H1 (cell line): ENCODE measurements at regions not wholly inside any gene's neighbourhood (a gene's known extent, or its start where the extent isn't known, plus 50 kb on each side); places are given as distances from the start of the nearest gene placed in this dataset.

ENCODE experiments used
- CTCF ChIA-PET: fragments of 300-600 bp; sonication (Branson Sonifier 250); formaldehyde crosslinking; loops from one replicate; lab custom pipeline; 2021; ENCODE audit not compliant: partially characterized antibody; lab: Charles Lee
- POLR2A ChIA-PET: fragments of 300-600 bp; sonication (Branson Sonifier 250); formaldehyde crosslinking; loops from one replicate; lab custom pipeline; 2021; ENCODE audit warnings: inconsistent platforms; ENCODE audit not compliant: partially characterized antibody; lab: Charles Lee
- DNase-seq, 2 experiments: peaks; one replicate each; pipeline versions ENCODE4 v3.0.0 to v3.0.0-alpha.2; 2010 to 2022; ENCODE audit warnings: low spot score in 2 of 2, low read depth in 1 of 2, mixed read lengths in 1 of 2
- FAIRE-seq: peaks from 2 replicates; lab custom pipeline; 2011; peaks lifted over from hg19 to GRCh38; lab: Jason Lieb, UNC
- H2AFZ ChIP-seq: 2 replicates; pipeline ENCODE4 v1.8.1; 2012; ENCODE audit warnings: low read length, inconsistent platforms
- H2AK5ac ChIP-seq: 2 replicates; pipeline ENCODE4 v1.6.1; 2013; ENCODE audit warnings: low read depth, low read length
- H2BK120ac ChIP-seq: replicated peaks from 2 replicates; pipeline ENCODE3; 2013; ENCODE audit warnings: low read depth, low read length, inconsistent platforms
- H2BK12ac ChIP-seq: 2 replicates; pipeline ENCODE4 v1.6.1; 2013; ENCODE audit warnings: low read depth, low read length
- H2BK15ac ChIP-seq: 2 replicates; pipeline ENCODE4 v1.6.1; 2013; ENCODE audit warnings: low read length
- H2BK20ac ChIP-seq: 2 replicates; pipeline ENCODE4 v1.6.1; 2013; ENCODE audit warnings: low read length
- H2BK5ac ChIP-seq: 2 replicates; pipeline ENCODE4 v1.6.1; 2013; ENCODE audit warnings: low read depth, low read length
- H3K14ac ChIP-seq: 2 replicates; pipeline ENCODE4 v1.6.1; 2013; ENCODE audit warnings: inconsistent platforms; ENCODE audit not compliant: insufficient read length
- H3K18ac ChIP-seq: 2 replicates; pipeline ENCODE4 v1.6.1; 2013; ENCODE audit warnings: low read length; ENCODE audit errors: extremely low read depth
- H3K23ac ChIP-seq: 2 replicates; pipeline ENCODE4 v1.6.1; 2013; ENCODE audit warnings: inconsistent platforms; ENCODE audit not compliant: insufficient read length
- H3K23me2 ChIP-seq: 2 replicates; pipeline ENCODE4 v1.6.1; 2013; ENCODE audit warnings: low read depth, low read length
- H3K27ac ChIP-seq: 2 replicates; pipeline ENCODE4 v1.6.1; 2011; ENCODE audit warnings: low read depth, low read length, inconsistent platforms
- H3K27me3 ChIP-seq, 4 experiments: replicated peaks in 1 of 4; 1 replicate in 1 of 4; 2 replicates in 3 of 4; pipeline versions ENCODE4 v1.6.1 to v1.8.1; 2011 to 2013; ENCODE audit warnings: low read length in 3 of 4, mild to moderate bottlenecking in 3 of 4, inconsistent platforms in 2 of 4, mixed read lengths in 2 of 4, moderate library complexity in 1 of 4; ENCODE audit not compliant: control insufficient read depth in 3 of 4, insufficient read depth in 3 of 4; ENCODE audit errors: extremely low read depth in 1 of 4
- H3K36me3 ChIP-seq, 4 experiments: 2 replicates each; pipeline versions ENCODE4 v1.6.1 to v1.8.1; 2011 to 2013; ENCODE audit warnings: mild to moderate bottlenecking in 4 of 4, low read length in 3 of 4, moderate library complexity in 2 of 4, control low read depth in 1 of 4, inconsistent platforms in 1 of 4; ENCODE audit not compliant: insufficient read depth in 4 of 4, control insufficient read depth in 2 of 4
- H3K4ac ChIP-seq: replicated peaks from 2 replicates; pipeline ENCODE3; 2013; ENCODE audit warnings: low read length, low read depth, mixed read lengths, inconsistent platforms; ENCODE audit not compliant: insufficient read length
- H3K4me1 ChIP-seq, 4 experiments: replicated peaks in 1 of 4; 1 replicate in 1 of 4; 2 replicates in 3 of 4; pipeline versions ENCODE4 v1.6.1 to v1.8.1; 2011 to 2013; ENCODE audit warnings: low read length in 3 of 4, inconsistent platforms in 2 of 4, mixed read lengths in 1 of 4; ENCODE audit not compliant: insufficient read depth in 4 of 4, control insufficient read depth in 3 of 4
- H3K4me2 ChIP-seq, 2 experiments: 2 replicates each; pipeline versions ENCODE4 v1.6.1 to v1.8.1; 2011 to 2013; ENCODE audit warnings: low read depth in 2 of 2, low read length in 2 of 2, control low read depth in 1 of 2, inconsistent platforms in 1 of 2, mild to moderate bottlenecking in 1 of 2; ENCODE audit not compliant: insufficient read depth in 1 of 2
- H3K4me3 ChIP-seq, 4 experiments: fragments of 200-600, 300-600 bp in 1 of 4; sonication (generic), shearing (Covaris generic), sonication (Bioruptor Twin) in 1 of 4; 2 replicates each; pipeline versions ENCODE4 v1.5.1 to v1.8.1; 2011 to 2016; ENCODE audit warnings: low read length in 4 of 4, low read depth in 3 of 4, control low read depth in 2 of 4, inconsistent platforms in 2 of 4, mild to moderate bottlenecking in 2 of 4, mixed read lengths in 1 of 4, moderate library complexity in 1 of 4; ENCODE audit not compliant: insufficient read depth in 2 of 4; ENCODE audit errors: extremely low read depth in 1 of 4
- H3K56ac ChIP-seq: replicated peaks from 2 replicates; pipeline ENCODE3; 2013; ENCODE audit warnings: low read depth, mild to moderate bottlenecking, mixed read lengths, low read length, inconsistent platforms; ENCODE audit not compliant: insufficient read length
- H3K79me1 ChIP-seq: 2 replicates; pipeline ENCODE4 v1.6.1; 2013; ENCODE audit warnings: low read depth, low read length, control low read depth
- H3K79me2 ChIP-seq, 2 experiments: 2 replicates each; pipeline versions ENCODE4 v1.6.1 to v1.8.1; 2012 to 2013; ENCODE audit warnings: low read length in 2 of 2, mild to moderate bottlenecking in 2 of 2, inconsistent platforms in 1 of 2; ENCODE audit not compliant: insufficient read depth in 2 of 2, control insufficient read depth in 1 of 2
- H3K9ac ChIP-seq, 4 experiments: replicated peaks in 1 of 4; 1 replicate in 1 of 4; 2 replicates in 3 of 4; pipeline versions ENCODE4 v1.6.1 to v1.8.1; 2011 to 2013; ENCODE audit warnings: low read depth in 3 of 4, low read length in 3 of 4, control low read depth in 2 of 4, mild to moderate bottlenecking in 2 of 4, moderate library complexity in 2 of 4, inconsistent platforms in 1 of 4; ENCODE audit errors: extremely low read depth in 1 of 4
- H3K9me3 ChIP-seq, 2 experiments: 2 replicates each; pipeline versions ENCODE4 v1.6.1 to v1.8.1; 2012 to 2013; ENCODE audit warnings: mild to moderate bottlenecking in 2 of 2, moderate library complexity in 2 of 2, control low read depth in 1 of 2, inconsistent platforms in 1 of 2, low read depth in 1 of 2, low read length in 1 of 2, mixed read lengths in 1 of 2; ENCODE audit not compliant: insufficient read depth in 2 of 2
- H4K20me1 ChIP-seq, 2 experiments: replicated peaks in 1 of 2; 2 replicates each; pipeline versions ENCODE3 to v1.8.1; 2011 to 2013; ENCODE audit warnings: inconsistent platforms in 2 of 2, low read length in 2 of 2, mild to moderate bottlenecking in 1 of 2; ENCODE audit not compliant: insufficient read depth in 2 of 2, control insufficient read depth in 1 of 2
- H4K5ac ChIP-seq: 2 replicates; pipeline ENCODE4 v1.6.1; 2013; ENCODE audit warnings: low read length, low read depth, mixed read lengths, inconsistent platforms; ENCODE audit not compliant: insufficient read length
- H4K8ac ChIP-seq: 2 replicates; pipeline ENCODE4 v1.8.0; 2013; ENCODE audit warnings: mild to moderate bottlenecking, moderate library complexity, low read length, inconsistent platforms; ENCODE audit not compliant: insufficient read depth; ENCODE audit errors: extremely low read depth
- H4K91ac ChIP-seq: replicated peaks from 2 replicates; pipeline ENCODE3; 2013; ENCODE audit warnings: low read length, mixed read lengths, inconsistent platforms; ENCODE audit not compliant: insufficient read length
- ASH2L ChIP-seq: fragments of 200-600, 300-600 bp; sonication (generic); IDR thresholded peaks from one replicate; pipeline ENCODE4 v1.7.1; 2017; ENCODE audit warnings: low read length
- BCL11A ChIP-seq, 2 experiments: IDR thresholded peaks; one replicate each; pipeline ENCODE4 v1.6.1; 2011; ENCODE audit warnings: low read depth in 2 of 2, low read length in 2 of 2, mild to moderate bottlenecking in 2 of 2
- HDAC2 ChIP-seq, 2 experiments: fragments of 300-600 bp in 1 of 2; sonication (generic) in 1 of 2; IDR thresholded peaks; 2 replicates each; pipeline ENCODE4 v1.6.1; 2011 to 2012; ENCODE audit warnings: low read depth in 2 of 2, low read length in 2 of 2, mild to moderate bottlenecking in 2 of 2, moderate library complexity in 2 of 2, borderline replicate concordance in 1 of 2, inconsistent platforms in 1 of 2
- JUN ChIP-seq: IDR thresholded peaks from 2 replicates; pipeline ENCODE4 v1.6.1; 2011; ENCODE audit warnings: low read depth, mild to moderate bottlenecking, improper control_type of control experiment, low read length
- KDM5A ChIP-seq: fragments of 200-600 bp; IDR thresholded peaks from 2 replicates; pipeline ENCODE4 v1.7.1; 2012; ENCODE audit warnings: mild to moderate bottlenecking, low read length, inconsistent platforms, mixed read lengths
- SAP30 ChIP-seq: fragments of 300-600 bp; sonication (generic); IDR thresholded peaks from 2 replicates; pipeline ENCODE4 v1.7.1; 2012; ENCODE audit warnings: low read length, moderate library complexity, mild to moderate bottlenecking, inconsistent platforms; ENCODE audit not compliant: insufficient read depth, insufficient replicate concordance
- SIRT6 ChIP-seq: IDR thresholded peaks from one replicate; pipeline ENCODE4 v1.7.1; 2012; ENCODE audit warnings: low read length, inconsistent platforms
- SP1 ChIP-seq: IDR thresholded peaks from 2 replicates; pipeline ENCODE4 v1.6.1; 2011; ENCODE audit warnings: low read depth, low read length
- YY1 ChIP-seq: IDR thresholded peaks from 2 replicates; pipeline ENCODE4 v1.6.1; 2011; ENCODE audit warnings: low read depth, mild to moderate bottlenecking, low read length
- WGBS, 2 experiments: shearing (Covaris generic) in 1 of 2; methylation state at CpG; one replicate each; pipeline versions ENCODE4 v1.1.6 to v1.1.7; 2013 to 2015; ENCODE audit warnings: low lambda C conversion rate in 2 of 2, mixed read lengths in 2 of 2, inconsistent platforms in 1 of 2, low coverage in 1 of 2, missing lambda C conversion rate in 1 of 2; ENCODE audit not compliant: insufficient replicate concordance in 2 of 2, insufficient coverage in 1 of 2, insufficient read length in 1 of 2; ENCODE audit errors: extremely low coverage in 1 of 2, missing lambda C conversion rate in 1 of 2; 5-methylcytosine and 5-hydroxymethylcytosine counted together
- TF ChIP-seq, protein P1 (sequence below): IDR thresholded peaks from 2 replicates; pipeline ENCODE4 v1.6.1; 2012; ENCODE audit warnings: inconsistent platforms
- TF ChIP-seq, protein P2 (sequence below): IDR thresholded peaks from 2 replicates; pipeline ENCODE4 v1.6.1; 2012; ENCODE audit warnings: inconsistent platforms

DNA sequence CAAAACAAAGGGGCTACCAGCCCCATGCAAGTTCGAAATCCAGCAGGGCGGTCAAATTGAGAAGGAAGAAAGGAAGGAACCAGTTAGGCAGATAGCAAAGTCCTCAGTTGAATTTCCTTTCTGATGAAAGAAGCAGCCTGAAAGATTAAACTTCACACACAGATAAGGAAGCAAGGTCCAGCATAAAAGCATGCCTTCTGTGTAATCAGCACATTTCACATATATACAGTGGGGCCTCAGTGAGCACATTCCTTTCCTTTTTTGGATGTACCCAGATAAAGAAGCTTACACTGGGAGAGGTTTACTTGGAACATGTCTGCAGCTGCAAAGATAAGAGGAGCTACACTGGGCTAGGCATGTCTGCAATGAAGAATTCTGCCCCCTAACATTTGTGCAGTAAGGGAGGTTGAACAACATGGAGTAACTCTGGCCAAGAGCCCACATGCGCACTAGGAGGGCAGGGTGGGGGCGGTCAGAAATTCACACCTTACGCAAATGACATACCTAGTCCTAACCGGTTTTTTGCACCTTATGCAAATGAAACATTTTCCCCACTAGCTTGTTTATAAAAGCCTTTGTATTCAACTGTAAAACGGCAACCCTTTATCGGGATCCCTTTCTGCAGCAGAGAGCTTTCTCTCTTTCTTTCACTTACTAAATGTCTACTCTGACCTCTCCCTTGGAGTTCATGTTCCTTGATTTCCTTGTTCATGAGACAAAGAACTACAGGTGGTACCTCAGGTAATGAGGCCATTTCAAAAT lies 149.7 kb upstream of the FBXL17 start:
- Histone ChIP-seq H3K56ac (no peak overlapping the region), H2BK20ac (no peak overlapping the region; the same call in 1 of the 2 replicates), H3K18ac (no peak overlapping the region), H3K27me3 (no peaks in the 10 kb centered on the region), H4K20me1 (no peaks in the 10 kb centered on the region), H3K79me1 (no peaks in the 10 kb centered on the region), H2BK5ac (no peak overlapping the region), H3K4ac (no peak overlapping the region), H3K23ac (no peak overlapping the region), H4K91ac (no peak overlapping the region), H3K9me3 (peaks cover 4 to 8% of the 10 kb centered on the region in 2 experiments; a peak in 2 of 4 replicates), H3K4me1 (no peaks in the 10 kb centered on the region), H3K36me3 (no peaks in the 10 kb centered on the region; a peak in 2 of 8 replicates), H3K4me2 (no peak overlapping the region), H3K23me2 (no peaks in the 10 kb centered on the region), H2AK5ac (no peak overlapping the region), H4K8ac (no peak overlapping the region), H3K14ac (no peak overlapping the region), H4K5ac (no peak overlapping the region), H2BK15ac (no peak overlapping the region), H3K4me3 (no peak overlapping the region), H2BK12ac (no peak overlapping the region), H3K79me2 (no peaks in the 10 kb centered on the region), H2AFZ (no peak overlapping the region), H3K9ac (no peak overlapping the region), H2BK120ac (no peak overlapping the region), H3K27ac (no peak overlapping the region)
- 83% methylated on average over 8 of the region's 8 CpGs; no CpG with 5 or more reads in 1 of the 2 experiments for WGBS, 2 experiments
- ChIA-PET POLR2A (no interaction called here), CTCF (interaction anchor here (0.6 to 1.8 kb wide), 6 partner anchors 10 to 1934 kb away, joined by 3 to 5 read pairs (median 3); no protein-coding TSS in a partner anchor)
- DNase-seq (no peak), FAIRE-seq (no peak)
- no peak for TF ChIP-seq SP1
- TF ChIP-seq SAP30 = no peak
- TF ChIP-seq KDM5A = no peak
- TF ChIP-seq, protein P1, sequence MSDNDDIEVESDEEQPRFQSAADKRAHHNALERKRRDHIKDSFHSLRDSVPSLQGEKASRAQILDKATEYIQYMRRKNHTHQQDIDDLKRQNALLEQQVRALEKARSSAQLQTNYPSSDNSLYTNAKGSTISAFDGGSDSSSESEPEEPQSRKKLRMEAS = no peak
- TF ChIP-seq YY1 = no peak
- TF ChIP-seq, protein P2, sequence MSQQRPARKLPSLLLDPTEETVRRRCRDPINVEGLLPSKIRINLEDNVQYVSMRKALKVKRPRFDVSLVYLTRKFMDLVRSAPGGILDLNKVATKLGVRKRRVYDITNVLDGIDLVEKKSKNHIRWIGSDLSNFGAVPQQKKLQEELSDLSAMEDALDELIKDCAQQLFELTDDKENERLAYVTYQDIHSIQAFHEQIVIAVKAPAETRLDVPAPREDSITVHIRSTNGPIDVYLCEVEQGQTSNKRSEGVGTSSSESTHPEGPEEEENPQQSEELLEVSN = no peak
- no peak for TF ChIP-seq BCL11A (IDR thresholded peaks at IDR 0.05; ENCODE audit: low read depth in 2 of 2, low read length in 2 of 2)
- no peak for TF ChIP-seq ASH2L
- TF ChIP-seq JUN = no peak
- TF ChIP-seq SIRT6 = no peak
- no peak for TF ChIP-seq HDAC2 (IDR thresholded peaks at IDR 0.05; ENCODE audit: borderline replicate concordance in 1 of 2, low read depth in 2 of 2, low read length in 2 of 2)
